OCI-LY7 (cell line): ENCODE measurements at regions not wholly inside any gene's neighbourhood (a gene's known extent, or its start where the extent isn't known, plus 50 kb on each side); places are given as distances from the start of the nearest gene placed in this dataset.

ENCODE experiments used
- BruUV-seq: library from RNA; stranded (reverse); fragments of 400-500 nt; replicated peaks from 2 replicates; lab custom pipeline; 2021; lab: Mats Ljungman, UMichigan
- CTCF ChIA-PET: fragments of 300-600 bp; sonication (Branson Sonifier 250); formaldehyde crosslinking; loops from one replicate; lab custom pipeline; 2022; ENCODE audit warnings: antibody characterized with exemption; ENCODE audit not compliant: unreplicated experiment; lab: Charles Lee
- POLR2A ChIA-PET: fragments of 300-600 bp; sonication (Branson Sonifier 250); formaldehyde crosslinking; loops from one replicate; lab custom pipeline; 2022; ENCODE audit warnings: antibody characterized with exemption; lab: Charles Lee
- DNase-seq: peaks from one replicate; pipeline ENCODE4 v3.0.0-alpha.2; 2015; ENCODE audit warnings: low spot score
- H2AFZ ChIP-seq: fragments of 200-600 bp; sonication (generic), shearing (Covaris generic); 2 replicates; pipeline ENCODE4 v1.6.1; 2014; ENCODE audit warnings: mild to moderate bottlenecking, antibody characterized with exemption, low read length, moderate library complexity
- H3K27ac ChIP-seq: fragments of 200-600 bp; sonication (generic); 2 replicates; pipeline ENCODE4 v1.5.1; 2014; ENCODE audit warnings: mixed run types, low read depth, mild to moderate bottlenecking, moderate library complexity, low read length, inconsistent platforms; ENCODE audit not compliant: poor library complexity, severe bottlenecking
- H3K36me3 ChIP-seq: fragments of 200-600 bp; sonication (generic); 2 replicates; pipeline ENCODE4 v1.6.1; 2014; ENCODE audit warnings: mild to moderate bottlenecking, antibody characterized with exemption, low read length, moderate library complexity, mixed read lengths; ENCODE audit not compliant: insufficient read depth
- H3K4me1 ChIP-seq: fragments of 200-600 bp; sonication (generic); 2 replicates; pipeline ENCODE4 v1.5.1; 2014; ENCODE audit warnings: mild to moderate bottlenecking, low read length; ENCODE audit not compliant: insufficient read depth, poor library complexity, severe bottlenecking
- H3K4me2 ChIP-seq: fragments of 200-600 bp; sonication (generic); 2 replicates; pipeline ENCODE4 v1.6.1; 2014; ENCODE audit warnings: mild to moderate bottlenecking, low read length
- H3K4me3 ChIP-seq: fragments of 200-600 bp; sonication (generic); 2 replicates; pipeline ENCODE4 v1.5.1; 2014; ENCODE audit warnings: mild to moderate bottlenecking, low read depth, low read length; ENCODE audit not compliant: poor library complexity, severe bottlenecking
- H3K79me2 ChIP-seq: fragments of 200-600 bp; sonication (generic); 2 replicates; pipeline ENCODE4 v1.6.1; 2016; ENCODE audit warnings: low read depth, mild to moderate bottlenecking, low read length, moderate library complexity, mixed read lengths; ENCODE audit not compliant: insufficient read depth
- H3K9me2 ChIP-seq: fragments of 200-600 bp; sonication (generic); 2 replicates; pipeline ENCODE4 v1.6.1; 2016; ENCODE audit warnings: mild to moderate bottlenecking, low read length, mixed read lengths; ENCODE audit not compliant: insufficient read depth
- H3K9me3 ChIP-seq: fragments of 200-600 bp; sonication (generic); 2 replicates; pipeline ENCODE4 v1.6.1; 2014; ENCODE audit warnings: mild to moderate bottlenecking, mixed run types, low read length, mixed read lengths
- H4K20me1 ChIP-seq: fragments of 200-600 bp; sonication (generic); 2 replicates; pipeline ENCODE4 v1.6.1; 2014; ENCODE audit warnings: mild to moderate bottlenecking, antibody characterized with exemption, low read length, moderate library complexity, mixed read lengths; ENCODE audit not compliant: insufficient read depth
- CTCF ChIP-seq: fragments of 200-600 bp; sonication (generic); conservative IDR thresholded peaks from 2 replicates; pipeline ENCODE4 v1.5.1; 2014; ENCODE audit warnings: mild to moderate bottlenecking, antibody characterized with exemption, low read length, moderate library complexity, mixed read lengths
- EZH2phosphoT487 ChIP-seq: fragments of 200-600 bp; sonication (generic); IDR thresholded peaks from 2 replicates; pipeline ENCODE4 v1.6.1; 2018; ENCODE audit warnings: low read depth, borderline replicate concordance, mild to moderate bottlenecking, mixed run types, antibody characterized with exemption, low read length, moderate library complexity, mixed read lengths
- intact Hi-C: fragments of 100-400 bp; cut with micrococcal nuclease; formaldehyde crosslinking; loops from one replicate; pipeline ENCODE4 v1.10.0; 2022; ENCODE audit not compliant: unreplicated experiment

DNA sequence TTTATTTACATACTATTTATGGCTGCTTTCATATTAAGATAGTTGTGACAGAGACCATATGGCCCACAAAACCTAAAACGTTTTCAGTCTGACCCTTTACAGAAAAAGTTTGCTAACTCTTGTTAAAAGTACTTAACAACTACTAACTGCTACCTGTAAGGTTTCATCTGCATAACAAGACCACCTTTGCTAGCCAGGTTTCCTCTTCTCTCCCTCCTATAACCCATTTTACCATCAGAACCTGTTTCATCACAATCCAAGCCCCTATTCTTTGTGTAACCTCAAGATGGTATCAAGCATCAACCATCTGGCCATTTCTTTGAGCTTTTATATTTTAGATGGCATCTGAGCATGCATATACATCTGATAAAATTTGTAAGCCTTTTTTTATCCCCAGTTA is 305.4 kb downstream of the HHIPL2 start:
- intact Hi-C loops: no loop called here
- TF ChIP-seq EZH2phosphoT487 (no peak), CTCF (no peak)
- Histone ChIP-seq H3K36me3 (no peaks in the 10 kb centered on the region), H3K4me1 (no peaks in the 10 kb centered on the region), H2AFZ (no peak overlapping the region), H3K4me2 (no peak overlapping the region), H3K27ac (no peak overlapping the region), H4K20me1 (no peaks in the 10 kb centered on the region), H3K4me3 (no peak overlapping the region), H3K9me3 (no peaks in the 10 kb centered on the region), H3K9me2 (no peaks in the 10 kb centered on the region), H3K79me2 (no peaks in the 10 kb centered on the region)
- POLR2A ChIA-PET: no interaction called here
- no TSS peak for BruUV-seq
- CTCF ChIA-PET: no interaction called here
- no peak for DNase-seq

DNA sequence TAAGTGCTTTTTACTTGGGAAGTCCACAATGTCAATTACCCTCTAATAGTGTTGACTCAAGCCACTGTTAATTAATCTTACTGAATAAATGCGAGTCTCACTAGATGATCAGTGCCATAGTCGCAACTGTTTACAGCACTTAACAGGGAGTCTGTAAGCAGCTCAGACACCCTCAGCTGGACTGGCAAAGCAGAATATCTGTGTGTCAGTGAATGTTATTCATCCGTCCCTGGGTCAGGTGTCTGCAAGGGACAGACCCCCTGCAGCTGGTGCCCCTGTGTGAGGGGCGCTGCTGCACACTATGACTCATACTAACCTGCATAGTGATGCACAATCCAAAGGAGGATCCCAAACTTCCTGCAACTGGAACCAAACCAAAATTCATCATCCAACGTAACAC is 306.5 kb downstream of the HHIPL2 start:
- no peak overlapping the region for H3K27ac ChIP-seq
- BruUV-seq: no TSS peak
- no peaks in the 10 kb centered on the region for H3K4me1 ChIP-seq
- no peaks in the 10 kb centered on the region for H3K36me3 ChIP-seq
- no peaks in the 10 kb centered on the region for H3K9me2 ChIP-seq
- no peak overlapping the region for H2AFZ ChIP-seq
- ChIA-PET POLR2A (interaction anchor here (0.6 kb wide), 1 partner anchor 1264 kb away, joined by 4 read pairs; no protein-coding TSS in a partner anchor), CTCF (no interaction called here)
- no peak overlapping the region for H3K4me2 ChIP-seq
- H3K79me2 ChIP-seq: no peaks in the 10 kb centered on the region
- H3K9me3 ChIP-seq: no peaks in the 10 kb centered on the region
- intact Hi-C loops: no loop called here
- DNase-seq: no peak
- H4K20me1 ChIP-seq: no peaks in the 10 kb centered on the region
- no peak for TF ChIP-seq CTCF
- TF ChIP-seq EZH2phosphoT487: no peak
- H3K4me3 ChIP-seq: no peak overlapping the region

DNA sequence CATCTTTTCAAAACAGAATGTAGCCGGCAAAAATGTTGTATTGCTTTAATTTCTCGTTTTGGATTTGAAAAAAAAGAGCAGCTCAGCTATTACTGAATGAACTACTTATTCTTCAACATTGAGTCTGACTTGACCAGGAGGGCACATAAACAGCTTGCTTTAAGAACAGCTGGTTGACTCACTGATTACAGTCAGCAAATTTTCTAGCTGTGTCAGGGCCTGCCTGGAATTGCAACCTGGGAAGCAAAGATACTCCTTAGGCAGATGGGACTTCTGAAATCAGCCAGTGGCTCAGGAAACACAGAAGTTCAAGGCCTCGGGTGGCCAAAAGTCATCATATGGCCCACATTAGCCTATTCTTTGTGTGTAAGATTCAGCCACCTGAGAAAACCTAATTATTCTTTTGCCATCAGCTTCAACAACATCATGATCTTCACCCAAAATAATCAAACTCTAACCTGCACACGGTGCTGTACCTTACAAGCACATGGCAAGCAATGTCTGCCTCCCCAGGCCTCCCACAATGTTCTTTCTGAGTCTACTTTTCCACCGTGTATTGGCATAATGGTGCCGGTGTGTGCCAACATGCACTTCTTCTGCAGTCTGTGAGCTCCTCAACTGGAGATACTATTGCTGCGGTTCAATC is 307.2 kb downstream of the HHIPL2 start:
- Histone ChIP-seq H3K4me2 (no peak overlapping the region), H3K27ac (no peak overlapping the region), H3K4me1 (no peaks in the 10 kb centered on the region), H3K4me3 (no peak overlapping the region), H3K79me2 (no peaks in the 10 kb centered on the region), H3K9me3 (no peaks in the 10 kb centered on the region), H3K9me2 (no peaks in the 10 kb centered on the region), H4K20me1 (no peaks in the 10 kb centered on the region), H2AFZ (no peak overlapping the region), H3K36me3 (no peaks in the 10 kb centered on the region)
- intact Hi-C loops: no loop called here
- no peak for TF ChIP-seq CTCF
- no TSS peak for BruUV-seq
- CTCF ChIA-PET: no interaction called here
- POLR2A ChIA-PET: interaction anchor here (0.6 to 0.7 kb wide), 2 partner anchors 31 to 1265 kb away, joined by 3 to 4 read pairs; no protein-coding TSS in a partner anchor
- no peak for DNase-seq
